ENCODE measurements at regions not wholly inside any gene's neighbourhood (a gene's known extent, or its start where the extent isn't known, plus 50 kb on each side); places are given as distances from the start of the nearest gene placed in this dataset.

GRCh38 chr2:35416391-35417140, 939.0 kb upstream of the CRIM1 start:
- TF ChIP-seq CTCF (IDR thresholded peaks at IDR 0.05; ENCODE audit: low read depth, low read length, poor library complexity, severe bottlenecking) (no peak), EZH2phosphoT487 (IDR thresholded peaks at IDR 0.05; ENCODE audit: borderline replicate concordance, low read length) (no peak)

DNA sequence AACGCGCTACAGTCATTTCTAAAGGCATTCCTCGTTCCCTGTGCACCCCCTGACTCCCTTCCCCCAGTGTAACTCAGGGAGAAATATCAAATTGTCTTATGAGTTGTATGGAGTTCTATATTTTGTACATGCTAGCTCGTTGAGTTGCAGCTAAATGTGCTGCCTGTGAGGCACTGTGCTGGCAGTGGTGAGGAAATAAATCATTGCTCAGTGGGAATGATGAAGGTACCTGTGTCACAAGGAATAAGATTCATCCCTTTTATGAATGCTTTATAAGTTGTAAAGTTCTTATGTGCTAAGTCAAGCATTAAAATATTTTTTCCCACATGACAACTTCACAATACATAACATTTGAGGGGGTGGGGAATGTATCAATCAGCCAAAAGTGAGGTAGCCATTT, 939.6 kb upstream of the CRIM1 start:
- no peak overlapping the region for H3K4me3 ChIP-seq (ENCODE audit: low read length)
- H3K4me1 ChIP-seq (ENCODE audit: control insufficient read depth, low read length), result no peaks in the 10 kb centered on the region
- no peaks in the 10 kb centered on the region for H3K36me3 ChIP-seq (ENCODE audit: control insufficient read depth, low read length)
- H3K27me3 ChIP-seq (ENCODE audit: control insufficient read depth, low read length), result no peaks in the 10 kb centered on the region
- H3F3A ChIP-seq (ENCODE audit: control insufficient read depth, insufficient read depth), result no peaks in the 10 kb centered on the region
- no peak overlapping the region for H3K4me2 ChIP-seq (ENCODE audit: low read length)
- no peaks in the 10 kb centered on the region for H4K20me1 ChIP-seq (ENCODE audit: control insufficient read depth, insufficient read depth, low read depth, low read length)
- TF ChIP-seq EZH2phosphoT487 (IDR thresholded peaks at IDR 0.05; ENCODE audit: borderline replicate concordance, low read length) (no peak), CTCF (IDR thresholded peaks at IDR 0.05; ENCODE audit: low read depth, low read length, poor library complexity, severe bottlenecking) (no peak)
- H3K27ac ChIP-seq (ENCODE audit: low read depth, low read length), result no peak overlapping the region
- no peaks in the 10 kb centered on the region for H3K79me2 ChIP-seq (ENCODE audit: control insufficient read depth, low read length)
- no peaks in the 10 kb centered on the region for H3K9me3 ChIP-seq (ENCODE audit: control insufficient read depth, insufficient read depth, low read length)
- H3K9me2 ChIP-seq (replicated peaks; ENCODE audit: control insufficient read depth, low read length), result no peaks in the 10 kb centered on the region

More at GRCh38 chr2:35416391-35417140, 939.0 kb upstream of the CRIM1 start:
- no peaks in the 10 kb centered on the region for H3K4me1 ChIP-seq (ENCODE audit: control insufficient read depth, low read length)
- H3K79me2 ChIP-seq (ENCODE audit: control insufficient read depth, low read length), result no peaks in the 10 kb centered on the region
- H3F3A ChIP-seq (ENCODE audit: control insufficient read depth, insufficient read depth), result no peaks in the 10 kb centered on the region
- H3K4me2 ChIP-seq (ENCODE audit: low read length), result no peak overlapping the region
- no peaks in the 10 kb centered on the region for H3K27me3 ChIP-seq (ENCODE audit: control insufficient read depth, low read length)
- no peak overlapping the region for H3K4me3 ChIP-seq (ENCODE audit: low read length)
- no peaks in the 10 kb centered on the region for H3K9me2 ChIP-seq (replicated peaks; ENCODE audit: control insufficient read depth, low read length)
- no peaks in the 10 kb centered on the region for H3K36me3 ChIP-seq (ENCODE audit: control insufficient read depth, low read length)
- no peaks in the 10 kb centered on the region for H4K20me1 ChIP-seq (ENCODE audit: control insufficient read depth, insufficient read depth, low read depth, low read length)
- H3K27ac ChIP-seq (ENCODE audit: low read depth, low read length), result no peak overlapping the region
- no peaks in the 10 kb centered on the region for H3K9me3 ChIP-seq (ENCODE audit: control insufficient read depth, insufficient read depth, low read length)

GRCh38 chr2:35415282-35415681, 940.3 kb upstream of the CRIM1 start:
- TF ChIP-seq EZH2phosphoT487 (IDR thresholded peaks at IDR 0.05; ENCODE audit: borderline replicate concordance, low read length), result no peak
- no peak for TF ChIP-seq CTCF (IDR thresholded peaks at IDR 0.05; ENCODE audit: low read depth, low read length, poor library complexity, severe bottlenecking)
- Histone ChIP-seq H3K9me3 (ENCODE audit: control insufficient read depth, insufficient read depth, low read length) (no peaks in the 10 kb centered on the region), H3K27me3 (ENCODE audit: control insufficient read depth, low read length) (no peaks in the 10 kb centered on the region), H3K79me2 (ENCODE audit: control insufficient read depth, low read length) (no peaks in the 10 kb centered on the region), H3K9me2 (replicated peaks; ENCODE audit: control insufficient read depth, low read length) (no peaks in the 10 kb centered on the region), H3K36me3 (ENCODE audit: control insufficient read depth, low read length) (no peaks in the 10 kb centered on the region), H3K27ac (ENCODE audit: low read depth, low read length) (no peak overlapping the region), H3K4me2 (ENCODE audit: low read length) (no peak overlapping the region), H3K4me1 (ENCODE audit: control insufficient read depth, low read length) (no peaks in the 10 kb centered on the region), H3F3A (ENCODE audit: control insufficient read depth, insufficient read depth) (no peaks in the 10 kb centered on the region), H4K20me1 (ENCODE audit: control insufficient read depth, insufficient read depth, low read depth, low read length) (no peaks in the 10 kb centered on the region), H3K4me3 (ENCODE audit: low read length) (no peak overlapping the region)
